ENCODE measurements at regions not wholly inside any gene's neighbourhood (a gene's known extent, or its start where the extent isn't known, plus 50 kb on each side); places are given as distances from the start of the nearest gene placed in this dataset.

GRCh38 chr4:22045051-22045630, 96.6 kb upstream of the KCNIP4 start:
- ChIA-PET CTCF (no interaction called here), POLR2A (no interaction called here)
- H3K27ac ChIP-seq (ENCODE audit: extremely low read depth, low read depth, low read length) = no peak overlapping the region
- H3K4me1 ChIP-seq (ENCODE audit: control insufficient read depth, insufficient read depth, low read length) = no peaks in the 10 kb centered on the region
- H3K9me3 ChIP-seq (ENCODE audit: control insufficient read depth, insufficient read depth, low read depth, low read length) = no peaks in the 10 kb centered on the region
- H3K36me3 ChIP-seq (ENCODE audit: control insufficient read depth in 2 of 2, insufficient read depth in 1 of 2, low read length in 2 of 2) = no peaks in the 10 kb centered on the region
- H3K4me3 ChIP-seq (ENCODE audit: low read depth, low read length) = no peak overlapping the region
- TF ChIP-seq ZNF510 (tag by site-specific recombination; IDR thresholded peaks at IDR 0.05; ENCODE audit: insufficient replicate concordance) = no peak
- TF ChIP-seq ZSCAN5A (tag by site-specific recombination; IDR thresholded peaks at IDR 0.05) = no peak
- TF ChIP-seq SCRT1 (tag by site-specific recombination; IDR thresholded peaks at IDR 0.05; ENCODE audit: borderline replicate concordance) = no peak
- no peak for TF ChIP-seq KLF9 (tag by site-specific recombination; IDR thresholded peaks at IDR 0.05; ENCODE audit: low read depth)
- TF ChIP-seq ZNF571 (tag by site-specific recombination; IDR thresholded peaks at IDR 0.05) = no peak
- no peak for TF ChIP-seq ZNF133 (tag by site-specific recombination; IDR thresholded peaks at IDR 0.05)
- no peak for TF ChIP-seq ZNF654 (tag by site-specific recombination; IDR thresholded peaks at IDR 0.05; ENCODE audit: low read depth)
- TF ChIP-seq ZNF521 (tag by site-specific recombination; IDR thresholded peaks at IDR 0.05) = no peak
- no peak for TF ChIP-seq ZNF513 (tag by site-specific recombination; IDR thresholded peaks at IDR 0.05)
- TF ChIP-seq ZNF548 (tag by site-specific recombination; IDR thresholded peaks at IDR 0.05) = no peak
- TF ChIP-seq ZNF488 (tag by site-specific recombination; IDR thresholded peaks at IDR 0.05) = no peak
- TF ChIP-seq ZNF585B (tag by site-specific recombination; IDR thresholded peaks at IDR 0.05) = no peak

GRCh38 chr4:22031423-22031822, 82.9 kb upstream of the KCNIP4 start:
- no peak overlapping the region for H3K27ac ChIP-seq (ENCODE audit: extremely low read depth, low read depth, low read length)
- no peaks in the 10 kb centered on the region for H3K4me1 ChIP-seq (ENCODE audit: control insufficient read depth, insufficient read depth, low read length)
- POLR2A ChIA-PET = no interaction called here
- no peak overlapping the region for H3K4me3 ChIP-seq (ENCODE audit: low read depth, low read length)
- no peak for TF ChIP-seq ZNF645 (tag by site-specific recombination; IDR thresholded peaks at IDR 0.05)
- no peak for TF ChIP-seq ZNF157 (tag by site-specific recombination; IDR thresholded peaks at IDR 0.05)
- TF ChIP-seq ZSCAN23 (tag by site-specific recombination; IDR thresholded peaks at IDR 0.05) = no peak
- TF ChIP-seq ZNF660 (tag by site-specific recombination; IDR thresholded peaks at IDR 0.05) = no peak
- TF ChIP-seq KLF16 (tag by site-specific recombination; IDR thresholded peaks at IDR 0.05) = no peak
- no peak for TF ChIP-seq ZNF18 (tag by site-specific recombination; IDR thresholded peaks at IDR 0.05)
- TF ChIP-seq ZNF211 (tag by site-specific recombination; IDR thresholded peaks at IDR 0.05; ENCODE audit: low read depth) = no peak
- no peak for TF ChIP-seq REST (tag by site-specific recombination; IDR thresholded peaks at IDR 0.05)
- TF ChIP-seq PATZ1 (tag by site-specific recombination; IDR thresholded peaks at IDR 0.05) = no peak
- no peak for TF ChIP-seq ZNF530 (tag by site-specific recombination; IDR thresholded peaks at IDR 0.05; ENCODE audit: low read depth)
- H3K9me3 ChIP-seq (ENCODE audit: control insufficient read depth, insufficient read depth, low read depth, low read length) = no peaks in the 10 kb centered on the region
- CTCF ChIA-PET = no interaction called here
- H3K36me3 ChIP-seq (ENCODE audit: control insufficient read depth in 2 of 2, insufficient read depth in 1 of 2, low read length in 2 of 2) = no peaks in the 10 kb centered on the region

Measured in HEK293 (cell line).